ENCODE measurements at regions not wholly inside any gene's neighbourhood (a gene's known extent, or its start where the extent isn't known, plus 50 kb on each side); places are given as distances from the start of the nearest gene placed in this dataset.

GRCh38 chr3:25945366-25945765 is 155.5 kb downstream of the OXSM start:
- no peak for ATAC-seq
- intact Hi-C loops (cut with DNase I), result no loop called here
- Histone ChIP-seq H3K4me3 (no peak overlapping the region), H3K4me1 (no peaks in the 10 kb centered on the region), H3K36me3 (no peaks in the 10 kb centered on the region), H3K9me3 (no peaks in the 10 kb centered on the region), H3K27me3 (ENCODE audit: low read depth) (no peaks in the 10 kb centered on the region), H3K27ac (no peak overlapping the region)
- DNase-seq, result no peak
- TF ChIP-seq CTCF (IDR thresholded peaks at IDR 0.05), result no peak

GRCh38 chr3:25945836-25946235 is 155.9 kb downstream of the OXSM start:
- intact Hi-C loops (cut with DNase I), result no loop called here
- no peaks in the 10 kb centered on the region for H3K27me3 ChIP-seq (ENCODE audit: low read depth)
- DNase-seq (no peak), ATAC-seq (no peak)
- H3K9me3 ChIP-seq, result no peaks in the 10 kb centered on the region
- no peak overlapping the region for H3K27ac ChIP-seq
- no peaks in the 10 kb centered on the region for H3K4me1 ChIP-seq
- no peak for TF ChIP-seq CTCF (IDR thresholded peaks at IDR 0.05)
- H3K4me3 ChIP-seq, result no peak overlapping the region
- no peaks in the 10 kb centered on the region for H3K36me3 ChIP-seq

GRCh38 chr3:25952133-25952532 is 162.2 kb downstream of the OXSM start:
- no peak for DNase-seq
- Histone ChIP-seq H3K4me1 (no peaks in the 10 kb centered on the region), H3K9me3 (no peaks in the 10 kb centered on the region), H3K27me3 (ENCODE audit: low read depth) (no peaks in the 10 kb centered on the region), H3K27ac (no peak overlapping the region), H3K4me3 (no peak overlapping the region), H3K36me3 (no peaks in the 10 kb centered on the region)
- intact Hi-C loops (cut with DNase I), result no loop called here
- no peak for TF ChIP-seq CTCF (IDR thresholded peaks at IDR 0.05)
- ATAC-seq, result no peak

- Histone ChIP-seq H3K27me3 (ENCODE audit: low read depth) (no peaks in the 10 kb centered on the region), H3K27ac (no peak overlapping the region), H3K36me3 (no peaks in the 10 kb centered on the region), H3K4me1 (no peaks in the 10 kb centered on the region), H3K4me3 (no peak overlapping the region), H3K9me3 (no peaks in the 10 kb centered on the region)
- ATAC-seq (no peak), DNase-seq (no peak)
- no peak for TF ChIP-seq CTCF (IDR thresholded peaks at IDR 0.05)
- intact Hi-C loops (cut with DNase I), result no loop called here
Measured at GRCh38 chr3:25957026-25957425, 167.1 kb downstream of the OXSM start.

- DNase-seq (no peak), ATAC-seq (no peak)
- intact Hi-C loops (cut with DNase I), result no loop called here
- Histone ChIP-seq H3K9me3 (no peaks in the 10 kb centered on the region), H3K36me3 (no peaks in the 10 kb centered on the region), H3K27ac (no peak overlapping the region), H3K4me1 (no peaks in the 10 kb centered on the region), H3K4me3 (no peak overlapping the region), H3K27me3 (ENCODE audit: low read depth) (no peaks in the 10 kb centered on the region)
- no peak for TF ChIP-seq CTCF (IDR thresholded peaks at IDR 0.05)
Measured at GRCh38 chr3:25960776-25961175, 170.9 kb downstream of the OXSM start.

GRCh38 chr3:25962255-25962654 is 172.4 kb downstream of the OXSM start:
- H3K27me3 ChIP-seq (ENCODE audit: low read depth), result no peaks in the 10 kb centered on the region
- H3K27ac ChIP-seq, result no peak overlapping the region
- no peak overlapping the region for H3K4me3 ChIP-seq
- no peaks in the 10 kb centered on the region for H3K9me3 ChIP-seq
- DNase-seq, result no peak
- H3K4me1 ChIP-seq, result no peaks in the 10 kb centered on the region
- intact Hi-C loops (cut with DNase I), result no loop called here
- no peaks in the 10 kb centered on the region for H3K36me3 ChIP-seq
- no peak for ATAC-seq
- no peak for TF ChIP-seq CTCF (IDR thresholded peaks at IDR 0.05)
